Lower leg skin (tissue), 3 donors: ENCODE measurements at regions not wholly inside any gene's neighbourhood (a gene's known extent, or its start where the extent isn't known, plus 50 kb on each side); places are given as distances from the start of the nearest gene placed in this dataset.

Experiments
- POLR2A ChIP-seq, 2 donors: fragments of 450-650 bp; IDR thresholded peaks; one replicate each; pipeline ENCODE4 v1.6.1; 2016 to 2017; ENCODE audit warnings: antibody characterized with exemption in 2 of 2, mild to moderate bottlenecking in 1 of 2, moderate library complexity in 1 of 2
- TF ChIP-seq, protein P1 (sequence below), 3 donors: fragments of 450-650 bp; IDR thresholded peaks; one replicate each; pipeline ENCODE4 v1.5.1; 2016; ENCODE audit warnings: antibody characterized with exemption in 3 of 3, mild to moderate bottlenecking in 3 of 3, moderate library complexity in 2 of 3

GRCh38 chr1:199929556-199929955, 98.0 kb upstream of the NR5A2 start:
- TF ChIP-seq, protein P1, sequence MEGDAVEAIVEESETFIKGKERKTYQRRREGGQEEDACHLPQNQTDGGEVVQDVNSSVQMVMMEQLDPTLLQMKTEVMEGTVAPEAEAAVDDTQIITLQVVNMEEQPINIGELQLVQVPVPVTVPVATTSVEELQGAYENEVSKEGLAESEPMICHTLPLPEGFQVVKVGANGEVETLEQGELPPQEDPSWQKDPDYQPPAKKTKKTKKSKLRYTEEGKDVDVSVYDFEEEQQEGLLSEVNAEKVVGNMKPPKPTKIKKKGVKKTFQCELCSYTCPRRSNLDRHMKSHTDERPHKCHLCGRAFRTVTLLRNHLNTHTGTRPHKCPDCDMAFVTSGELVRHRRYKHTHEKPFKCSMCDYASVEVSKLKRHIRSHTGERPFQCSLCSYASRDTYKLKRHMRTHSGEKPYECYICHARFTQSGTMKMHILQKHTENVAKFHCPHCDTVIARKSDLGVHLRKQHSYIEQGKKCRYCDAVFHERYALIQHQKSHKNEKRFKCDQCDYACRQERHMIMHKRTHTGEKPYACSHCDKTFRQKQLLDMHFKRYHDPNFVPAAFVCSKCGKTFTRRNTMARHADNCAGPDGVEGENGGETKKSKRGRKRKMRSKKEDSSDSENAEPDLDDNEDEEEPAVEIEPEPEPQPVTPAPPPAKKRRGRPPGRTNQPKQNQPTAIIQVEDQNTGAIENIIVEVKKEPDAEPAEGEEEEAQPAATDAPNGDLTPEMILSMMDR (IDR thresholded peaks at IDR 0.05), result no peak
- TF ChIP-seq POLR2A (IDR thresholded peaks at IDR 0.05), result no peak
